DND-41 (cell line): ENCODE measurements at regions not wholly inside any gene's neighbourhood (a gene's known extent, or its start where the extent isn't known, plus 50 kb on each side); places are given as distances from the start of the nearest gene placed in this dataset.
A peak's percentile ranks its signal among the peaks of the same experiment; 100 is the strongest.

Experiments
- ATAC-seq: fragments of 200-7000 bp; cut with Tn5 transposase; 3 replicates; pipeline ENCODE4 v1.9.1; 2021; ENCODE audit warnings: low read depth; ENCODE audit not compliant: insufficient read depth
- DNase-seq: peaks from one replicate; pipeline ENCODE4 v3.0.0-alpha.2; 2020
- H2AFZ ChIP-seq: 2 replicates; pipeline ENCODE4 v1.6.0; 2012; ENCODE audit warnings: low read depth, low read length
- H3K27ac ChIP-seq: 2 replicates; pipeline ENCODE4 v1.5.1; 2012; ENCODE audit warnings: low read length, inconsistent platforms
- H3K27me3 ChIP-seq: fragments of 200-600 bp; sonication (generic); 2 replicates; pipeline ENCODE4 v1.6.0; 2012; ENCODE audit warnings: low read length, mild to moderate bottlenecking, inconsistent platforms; ENCODE audit not compliant: insufficient read depth, poor library complexity
- H3K36me3 ChIP-seq: 2 replicates; pipeline ENCODE4 v1.5.1; 2012; ENCODE audit warnings: low read length, inconsistent platforms; ENCODE audit not compliant: insufficient read depth
- H3K4me1 ChIP-seq: 2 replicates; pipeline ENCODE4 v1.5.1; 2012; ENCODE audit warnings: mild to moderate bottlenecking, low read length; ENCODE audit not compliant: insufficient read depth
- H3K4me2 ChIP-seq: 2 replicates; pipeline ENCODE4 v1.6.0; 2012; ENCODE audit warnings: mild to moderate bottlenecking, moderate library complexity, low read length, inconsistent platforms; ENCODE audit not compliant: insufficient read depth
- H3K4me3 ChIP-seq, 2 experiments: fragments of 200-600 bp in 1 of 2; shearing (Covaris generic) in 1 of 2; 2 replicates each; pipeline ENCODE4 v1.5.1; 2012 to 2016; ENCODE audit warnings: inconsistent platforms in 2 of 2, low read length in 2 of 2, mild to moderate bottlenecking in 2 of 2, low read depth in 1 of 2, moderate library complexity in 1 of 2
- H3K79me2 ChIP-seq: 2 replicates; pipeline ENCODE4 v1.6.0; 2012; ENCODE audit warnings: low read length, inconsistent platforms; ENCODE audit not compliant: insufficient read depth
- H3K9ac ChIP-seq: 2 replicates; pipeline ENCODE4 v1.6.0; 2012; ENCODE audit warnings: low read depth, mild to moderate bottlenecking, inconsistent platforms, low read length, moderate library complexity
- H3K9me3 ChIP-seq: 2 replicates; pipeline ENCODE4 v1.5.1; 2012; ENCODE audit warnings: low read length, moderate library complexity, mild to moderate bottlenecking, inconsistent platforms; ENCODE audit not compliant: insufficient read depth, severe bottlenecking
- H4K20me1 ChIP-seq: 2 replicates; pipeline ENCODE4 v1.6.0; 2012; ENCODE audit warnings: low read length; ENCODE audit not compliant: insufficient read depth
- EZH2 ChIP-seq: IDR thresholded peaks from 3 replicates; pipeline ENCODE4 v1.6.1; 2012; ENCODE audit warnings: borderline replicate concordance, low read depth, mild to moderate bottlenecking, moderate library complexity, low read length, inconsistent platforms; ENCODE audit not compliant: severe bottlenecking
- TF ChIP-seq, protein P1 (sequence below): IDR thresholded peaks from 2 replicates; pipeline ENCODE4 v1.5.1; 2012; ENCODE audit warnings: borderline replicate concordance, low read length, moderate library complexity, mild to moderate bottlenecking; ENCODE audit not compliant: poor library complexity, severe bottlenecking; ENCODE audit errors: extremely low read depth

DNA sequence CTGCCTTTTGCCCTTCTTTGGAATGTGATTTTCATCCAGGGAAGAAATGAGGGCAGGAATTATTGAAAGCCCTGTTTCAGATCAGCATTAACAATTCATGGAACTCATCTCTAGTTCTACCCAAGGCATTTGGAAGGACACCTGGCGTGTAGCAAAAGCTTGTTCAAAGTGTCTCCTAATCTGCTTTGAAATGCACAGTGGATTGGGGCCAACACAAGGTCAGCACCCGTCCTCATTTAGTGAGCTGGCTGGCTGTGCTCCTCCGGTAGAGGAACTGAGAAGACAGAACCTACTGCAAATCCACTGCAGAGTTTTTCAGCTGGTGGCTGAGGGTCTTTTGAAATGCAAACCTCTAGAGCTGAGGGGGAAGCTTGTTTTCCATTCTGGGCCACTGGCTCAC is 141.6 kb upstream of the STT3B start:
- Histone ChIP-seq H3K79me2 (no peaks in the 10 kb centered on the region), H3K4me2 (no peak overlapping the region), H3K9me3 (no peaks in the 10 kb centered on the region), H2AFZ (no peak overlapping the region), H3K27ac (no peak overlapping the region), H3K4me3 (no peak overlapping the region), H4K20me1 (no peaks in the 10 kb centered on the region), H3K36me3 (no peaks in the 10 kb centered on the region), H3K9ac (no peak overlapping the region), H3K4me1 (no peaks in the 10 kb centered on the region), H3K27me3 (no peaks in the 10 kb centered on the region)
- no peak for DNase-seq
- no peak for TF ChIP-seq EZH2
- TF ChIP-seq, protein P1, sequence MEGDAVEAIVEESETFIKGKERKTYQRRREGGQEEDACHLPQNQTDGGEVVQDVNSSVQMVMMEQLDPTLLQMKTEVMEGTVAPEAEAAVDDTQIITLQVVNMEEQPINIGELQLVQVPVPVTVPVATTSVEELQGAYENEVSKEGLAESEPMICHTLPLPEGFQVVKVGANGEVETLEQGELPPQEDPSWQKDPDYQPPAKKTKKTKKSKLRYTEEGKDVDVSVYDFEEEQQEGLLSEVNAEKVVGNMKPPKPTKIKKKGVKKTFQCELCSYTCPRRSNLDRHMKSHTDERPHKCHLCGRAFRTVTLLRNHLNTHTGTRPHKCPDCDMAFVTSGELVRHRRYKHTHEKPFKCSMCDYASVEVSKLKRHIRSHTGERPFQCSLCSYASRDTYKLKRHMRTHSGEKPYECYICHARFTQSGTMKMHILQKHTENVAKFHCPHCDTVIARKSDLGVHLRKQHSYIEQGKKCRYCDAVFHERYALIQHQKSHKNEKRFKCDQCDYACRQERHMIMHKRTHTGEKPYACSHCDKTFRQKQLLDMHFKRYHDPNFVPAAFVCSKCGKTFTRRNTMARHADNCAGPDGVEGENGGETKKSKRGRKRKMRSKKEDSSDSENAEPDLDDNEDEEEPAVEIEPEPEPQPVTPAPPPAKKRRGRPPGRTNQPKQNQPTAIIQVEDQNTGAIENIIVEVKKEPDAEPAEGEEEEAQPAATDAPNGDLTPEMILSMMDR, result no peak
- ATAC-seq, result no peak

DNA sequence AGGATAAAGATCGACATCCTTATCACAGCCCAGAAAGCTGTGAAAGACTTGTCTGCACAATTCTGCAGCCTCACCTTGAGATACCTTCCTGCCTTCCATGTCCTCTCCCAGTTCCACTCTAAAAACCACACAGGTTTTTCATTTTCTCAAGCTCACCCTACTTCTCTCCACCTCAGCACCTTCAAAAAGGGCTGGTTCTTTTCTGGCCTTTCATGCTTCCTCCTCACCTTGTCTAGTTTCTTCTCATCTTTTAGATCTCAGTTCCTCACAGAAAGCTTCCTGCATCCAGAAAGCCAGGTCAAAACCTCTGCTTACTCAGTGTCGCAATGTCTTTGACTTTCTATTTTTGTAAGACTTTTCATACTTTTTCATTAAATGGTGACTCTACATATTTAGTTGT is 140.2 kb upstream of the STT3B start:
- TF ChIP-seq, protein P1, result no peak
- TF ChIP-seq EZH2, result no peak

DNA sequence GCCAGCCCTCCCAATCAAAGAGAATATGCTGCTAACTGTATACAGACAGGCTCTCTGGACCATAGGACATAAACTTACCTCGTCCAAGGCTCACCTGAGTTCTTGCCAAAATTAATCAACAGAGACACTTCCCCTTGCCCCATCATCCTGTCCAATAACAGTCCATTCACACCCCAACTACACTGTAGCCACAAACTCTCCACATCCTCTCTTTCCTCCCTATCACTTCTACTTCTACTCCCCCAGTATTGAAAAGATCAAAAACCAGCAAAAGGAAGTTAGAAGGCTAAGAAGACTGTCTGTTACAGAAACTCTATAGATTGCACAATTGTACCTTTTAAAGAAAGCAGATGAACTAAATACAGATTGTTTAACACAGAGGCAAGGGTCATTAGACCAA is 133.5 kb upstream of the STT3B start:
- no peaks in the 10 kb centered on the region for H4K20me1 ChIP-seq
- no peaks in the 10 kb centered on the region for H3K79me2 ChIP-seq
- DNase-seq (peak; percentile 25), ATAC-seq (peak; percentile 94)
- H3K27me3 ChIP-seq, result no peaks in the 10 kb centered on the region
- no peak overlapping the region for H3K4me3 ChIP-seq
- no peak overlapping the region; the same call in 1 of the 2 replicates for H2AFZ ChIP-seq
- no peak overlapping the region for H3K9ac ChIP-seq
- H3K9me3 ChIP-seq, result no peaks in the 10 kb centered on the region
- H3K4me1 ChIP-seq, result peaks cover 13% of the 10 kb centered on the region
- peak overlapping the region; percentile 23; the same call in 1 of the 2 replicates for H3K4me2 ChIP-seq
- no peaks in the 10 kb centered on the region for H3K36me3 ChIP-seq
- TF ChIP-seq, protein P1, result no peak
- no peak for TF ChIP-seq EZH2
- peak overlapping the region; percentile 61 for H3K27ac ChIP-seq

More for the DNA sequence above, 140.2 kb upstream of the STT3B start:
- ATAC-seq (no peak), DNase-seq (no peak)
- Histone ChIP-seq H2AFZ (no peak overlapping the region), H3K4me3 (no peak overlapping the region), H3K36me3 (no peaks in the 10 kb centered on the region), H3K4me1 (no peaks in the 10 kb centered on the region), H3K27me3 (no peaks in the 10 kb centered on the region), H3K9me3 (no peaks in the 10 kb centered on the region), H3K4me2 (no peak overlapping the region), H3K79me2 (no peaks in the 10 kb centered on the region), H3K9ac (no peak overlapping the region), H4K20me1 (no peaks in the 10 kb centered on the region), H3K27ac (no peak overlapping the region)

DNA sequence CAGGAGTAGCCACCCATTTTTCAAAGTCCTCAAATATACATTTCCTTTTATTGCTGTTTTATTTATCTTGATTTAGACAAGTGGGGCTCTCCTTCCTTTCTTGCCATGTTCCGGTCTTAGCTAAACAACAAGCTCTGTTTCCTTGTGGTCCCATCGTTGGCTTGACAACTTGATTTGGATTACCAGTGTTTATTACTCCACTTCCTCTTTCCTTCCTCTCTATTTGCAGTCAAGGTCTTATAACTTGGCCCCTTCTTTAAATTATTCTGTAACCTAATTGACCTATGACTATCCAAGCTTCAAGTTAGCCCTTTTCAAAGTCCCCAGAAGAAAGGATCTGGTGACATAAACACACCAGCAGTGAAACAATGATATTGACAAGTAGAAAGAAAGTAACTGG is 130.6 kb upstream of the STT3B start:
- Histone ChIP-seq H2AFZ (no peak overlapping the region), H4K20me1 (no peaks in the 10 kb centered on the region), H3K4me1 (peaks cover 13% of the 10 kb centered on the region), H3K27me3 (no peaks in the 10 kb centered on the region), H3K9me3 (no peaks in the 10 kb centered on the region), H3K79me2 (no peaks in the 10 kb centered on the region), H3K9ac (no peak overlapping the region), H3K27ac (no peak overlapping the region), H3K4me2 (no peak overlapping the region), H3K36me3 (no peaks in the 10 kb centered on the region), H3K4me3 (no peak overlapping the region)
- TF ChIP-seq, protein P1, result no peak
- no peak for TF ChIP-seq EZH2
- ATAC-seq (no peak), DNase-seq (no peak)
